HPDE6-E6E7 (cell line): ENCODE measurements at regions not wholly inside any gene's neighbourhood (a gene's known extent, or its start where the extent isn't known, plus 50 kb on each side); places are given as distances from the start of the nearest gene placed in this dataset.

ENCODE experiments used
- DNase-seq: peaks from one replicate; pipeline ENCODE4 v3.0.0; 2011; ENCODE audit warnings: missing footprints; ENCODE audit errors: extremely low spot score

- DNase-seq, result no peak
These were observed 55.7 kb upstream of the PHACTR2 start for GRCh38 chr6:143621876-143622605.

GRCh38 chr6:143621159-143621873 is 56.4 kb upstream of the PHACTR2 start:
- no peak for DNase-seq

- DNase-seq, result no peak
These were observed 57.3 kb upstream of the PHACTR2 start for GRCh38 chr6:143620447-143620846.

GRCh38 chr6:143619824-143620401 is 57.9 kb upstream of the PHACTR2 start:
- no peak for DNase-seq

GRCh38 chr6:143616741-143617140 is 61.0 kb upstream of the PHACTR2 start:
- no peak for DNase-seq

- DNase-seq, result no peak
These were observed 62.0 kb upstream of the PHACTR2 start for GRCh38 chr6:143615785-143616184.

GRCh38 chr6:143614235-143614634 is 63.5 kb upstream of the PHACTR2 start:
- no peak for DNase-seq

GRCh38 chr6:143613749-143614148 is 64.0 kb upstream of the PHACTR2 start:
- no peak for DNase-seq

- DNase-seq, result no peak
These were observed 65.6 kb upstream of the PHACTR2 start for GRCh38 chr6:143612186-143612585.

- no peak for DNase-seq
These were observed 66.2 kb upstream of the PHACTR2 start for GRCh38 chr6:143611580-143611979.

- no peak for DNase-seq
These were observed 67.8 kb upstream of the PHACTR2 start for GRCh38 chr6:143609972-143610371.

GRCh38 chr6:143609501-143609900 is 68.3 kb upstream of the PHACTR2 start:
- DNase-seq, result no peak

GRCh38 chr6:143608906-143609305 is 68.9 kb upstream of the PHACTR2 start:
- no peak for DNase-seq

- no peak for DNase-seq
These were observed 69.8 kb upstream of the PHACTR2 start for GRCh38 chr6:143607974-143608373.

- DNase-seq, result no peak
These were observed 70.6 kb upstream of the PHACTR2 start for GRCh38 chr6:143607168-143607567.

- DNase-seq, result no peak
These were observed 71.8 kb upstream of the PHACTR2 start for GRCh38 chr6:143605906-143606521.

- DNase-seq, result no peak
These were observed 74.3 kb upstream of the PHACTR2 start for GRCh38 chr6:143603455-143603854.

- DNase-seq, result no peak
These were observed 76.3 kb upstream of the PHACTR2 start for GRCh38 chr6:143601504-143601903.

GRCh38 chr6:143600821-143601220 is 76.9 kb upstream of the PHACTR2 start:
- no peak for DNase-seq

- DNase-seq, result no peak
These were observed 79.2 kb upstream of the PHACTR2 start for GRCh38 chr6:143598466-143599080.

- DNase-seq, result no peak
These were observed 80.9 kb upstream of the PHACTR2 start for GRCh38 chr6:143596866-143597265.
